ENCODE measurements at regions not wholly inside any gene's neighbourhood (a gene's known extent, or its start where the extent isn't known, plus 50 kb on each side); places are given as distances from the start of the nearest gene placed in this dataset.

DNA sequence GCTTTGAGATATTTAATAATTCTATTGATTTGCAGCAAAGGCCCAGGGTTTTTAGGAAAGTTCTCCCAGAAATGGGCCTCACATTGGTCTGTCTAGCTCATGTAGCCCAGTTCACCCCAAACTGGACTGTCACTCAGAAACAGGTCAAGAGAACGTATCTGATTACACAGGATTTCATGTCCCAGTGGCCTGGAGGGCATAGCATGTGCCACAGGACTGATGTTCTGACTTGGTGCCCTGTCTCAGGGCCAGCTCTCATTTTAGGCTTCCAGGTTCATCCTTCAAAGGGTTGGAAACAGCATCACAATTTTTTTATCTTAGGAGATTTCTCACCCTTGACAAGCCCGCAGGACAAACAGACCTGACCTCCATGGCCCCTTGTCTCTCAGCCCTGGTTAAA is 398.4 kb upstream of the AZI2 start:
- no peak for DNase-seq (ENCODE audit: low spot score in 2 of 2)
- H3K4me3 ChIP-seq (ENCODE audit: low read depth, poor library complexity, severe bottlenecking) = no peak overlapping the region
- intact Hi-C loops (cut with DNase I; ENCODE audit: low total_unique reads) = no loop called here
- TF ChIP-seq POLR2A (IDR thresholded peaks at IDR 0.05) = no peak
- TF ChIP-seq, protein P1, sequence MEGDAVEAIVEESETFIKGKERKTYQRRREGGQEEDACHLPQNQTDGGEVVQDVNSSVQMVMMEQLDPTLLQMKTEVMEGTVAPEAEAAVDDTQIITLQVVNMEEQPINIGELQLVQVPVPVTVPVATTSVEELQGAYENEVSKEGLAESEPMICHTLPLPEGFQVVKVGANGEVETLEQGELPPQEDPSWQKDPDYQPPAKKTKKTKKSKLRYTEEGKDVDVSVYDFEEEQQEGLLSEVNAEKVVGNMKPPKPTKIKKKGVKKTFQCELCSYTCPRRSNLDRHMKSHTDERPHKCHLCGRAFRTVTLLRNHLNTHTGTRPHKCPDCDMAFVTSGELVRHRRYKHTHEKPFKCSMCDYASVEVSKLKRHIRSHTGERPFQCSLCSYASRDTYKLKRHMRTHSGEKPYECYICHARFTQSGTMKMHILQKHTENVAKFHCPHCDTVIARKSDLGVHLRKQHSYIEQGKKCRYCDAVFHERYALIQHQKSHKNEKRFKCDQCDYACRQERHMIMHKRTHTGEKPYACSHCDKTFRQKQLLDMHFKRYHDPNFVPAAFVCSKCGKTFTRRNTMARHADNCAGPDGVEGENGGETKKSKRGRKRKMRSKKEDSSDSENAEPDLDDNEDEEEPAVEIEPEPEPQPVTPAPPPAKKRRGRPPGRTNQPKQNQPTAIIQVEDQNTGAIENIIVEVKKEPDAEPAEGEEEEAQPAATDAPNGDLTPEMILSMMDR (IDR thresholded peaks at IDR 0.05) = no peak
- 82 to 94% methylated on average over 2 of the region's 2 CpGs for WGBS, 2 donors

DNA sequence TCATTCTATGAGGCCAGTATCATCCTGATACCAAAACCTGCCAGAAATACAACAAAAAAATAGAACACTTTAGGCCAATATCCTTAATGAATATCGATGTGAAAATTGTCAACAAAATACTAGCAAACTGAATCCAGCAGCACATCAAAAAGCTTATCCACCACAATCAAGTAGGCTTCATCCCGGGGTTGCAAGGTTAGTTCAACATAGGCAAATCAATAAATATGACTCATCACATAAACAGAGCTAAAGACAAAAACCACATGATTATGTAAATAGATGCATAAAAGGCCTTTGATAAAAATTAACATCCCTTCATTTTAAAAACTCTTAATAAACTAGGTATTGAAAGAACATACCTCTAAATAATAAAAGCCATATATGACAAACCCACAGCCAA is 403.2 kb upstream of the AZI2 start:
- no peak overlapping the region for H3K4me3 ChIP-seq (ENCODE audit: low read depth, poor library complexity, severe bottlenecking)
- DNase-seq (ENCODE audit: low spot score in 2 of 2) = no peak
- WGBS, 2 donors = 86 to 88% methylated on average over 2 of the region's 2 CpGs
- intact Hi-C loops (cut with DNase I; ENCODE audit: low total_unique reads) = no loop called here
- TF ChIP-seq, protein P1 (IDR thresholded peaks at IDR 0.05) = no peak
- no peak for TF ChIP-seq POLR2A (IDR thresholded peaks at IDR 0.05)

DNA sequence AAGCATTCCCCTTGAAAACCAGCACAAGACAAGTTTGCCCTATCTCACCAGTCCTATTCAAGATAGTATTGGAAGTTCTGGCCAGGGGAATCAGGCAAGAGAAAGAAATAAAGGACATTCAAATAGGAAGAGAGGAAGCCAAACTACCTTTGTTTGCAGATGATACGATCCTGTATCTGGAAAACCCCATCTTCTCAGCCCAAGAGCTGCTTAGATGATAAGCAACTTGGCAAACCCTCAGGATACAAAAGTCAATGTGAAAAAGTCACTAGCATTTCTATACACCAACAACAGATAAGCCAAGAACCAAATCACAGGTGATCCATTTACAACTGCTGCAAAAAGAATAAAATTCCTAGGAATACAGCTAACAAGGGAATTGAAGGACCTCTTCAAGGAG is 403.7 kb upstream of the AZI2 start:
- WGBS, 2 donors = 56 to 67% methylated on average over 1 of the region's 1 CpG
- DNase-seq (ENCODE audit: low spot score in 2 of 2) = no peak
- intact Hi-C loops (cut with DNase I; ENCODE audit: low total_unique reads) = no loop called here
- no peak overlapping the region for H3K4me3 ChIP-seq (ENCODE audit: low read depth, poor library complexity, severe bottlenecking)
- no peak for TF ChIP-seq POLR2A (IDR thresholded peaks at IDR 0.05)
- TF ChIP-seq, protein P1 (IDR thresholded peaks at IDR 0.05) = no peak

DNA sequence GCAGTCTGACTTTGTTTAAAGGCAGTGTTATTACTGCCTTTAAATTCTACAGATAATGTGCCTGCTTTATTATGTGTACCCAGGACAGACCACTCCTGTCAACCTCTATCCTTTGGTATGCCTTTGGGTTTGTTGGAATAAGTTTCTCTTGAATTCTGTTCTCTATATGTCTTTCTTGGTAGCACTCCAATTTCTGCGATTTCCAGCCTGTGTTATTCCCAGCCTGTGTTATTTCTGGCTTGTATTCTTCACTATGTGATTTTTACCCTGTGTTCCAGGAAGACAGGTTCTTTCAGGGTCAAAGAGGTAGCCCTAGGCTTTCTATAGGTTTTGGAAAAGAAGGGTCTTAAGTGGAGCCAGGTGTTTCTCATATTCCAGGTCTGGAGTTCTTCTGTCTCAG is 407.4 kb upstream of the AZI2 start:
- WGBS, 2 donors = 50 to 63% methylated on average over 1 of the region's 1 CpG
- no peak overlapping the region for H3K4me3 ChIP-seq (ENCODE audit: low read depth, poor library complexity, severe bottlenecking)
- intact Hi-C loops (cut with DNase I; ENCODE audit: low total_unique reads) = no loop called here
- no peak for DNase-seq (ENCODE audit: low spot score in 2 of 2)
- TF ChIP-seq, protein P1 (IDR thresholded peaks at IDR 0.05) = no peak
- TF ChIP-seq POLR2A (IDR thresholded peaks at IDR 0.05) = no peak

DNA sequence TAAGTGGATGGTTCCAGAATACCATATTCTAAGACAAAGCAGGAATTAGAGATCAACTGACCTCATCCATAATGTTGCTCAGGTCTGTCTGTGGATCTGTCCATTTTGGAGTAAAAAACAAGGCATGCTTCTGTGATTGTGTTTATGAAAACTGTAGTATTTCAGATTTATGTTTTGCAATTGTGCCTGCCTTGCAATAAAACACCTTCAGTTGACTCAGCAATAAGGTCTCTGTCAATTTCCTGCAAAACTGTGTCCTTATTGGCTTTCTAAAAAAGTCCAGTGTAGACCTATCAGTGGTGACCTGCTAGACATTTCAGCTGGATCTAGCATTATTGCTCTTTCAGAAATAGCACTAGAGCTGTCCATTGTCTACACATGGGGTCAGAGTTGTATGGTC is 409.5 kb upstream of the AZI2 start:
- TF ChIP-seq POLR2A (IDR thresholded peaks at IDR 0.05) = no peak
- TF ChIP-seq, protein P1 (IDR thresholded peaks at IDR 0.05) = no peak
- no peak overlapping the region for H3K4me3 ChIP-seq (ENCODE audit: low read depth, poor library complexity, severe bottlenecking)
- intact Hi-C loops (cut with DNase I; ENCODE audit: low total_unique reads) = no loop called here
- no peak for DNase-seq (ENCODE audit: low spot score in 2 of 2)

DNA sequence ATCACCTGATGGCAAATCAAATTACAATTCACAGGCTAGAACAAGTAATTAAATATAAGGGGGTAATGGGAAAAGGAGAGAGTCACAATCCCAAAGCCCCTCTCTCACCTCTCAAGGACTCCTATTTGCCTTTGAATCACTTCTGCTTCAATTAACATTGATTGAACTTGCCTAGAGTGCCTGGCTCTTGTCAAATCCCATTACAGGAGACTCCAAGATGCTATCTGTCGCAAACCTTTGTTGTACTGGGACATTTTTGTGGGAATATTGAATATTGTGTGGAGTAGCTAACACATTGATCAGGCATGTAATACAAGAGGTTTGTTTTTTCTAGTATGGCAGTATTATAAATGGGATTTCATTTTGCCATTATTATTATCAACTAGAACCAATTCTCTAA is 412.8 kb upstream of the AZI2 start:
- TF ChIP-seq POLR2A (IDR thresholded peaks at IDR 0.05) = no peak
- TF ChIP-seq, protein P1 (IDR thresholded peaks at IDR 0.05) = no peak
- no peak for DNase-seq (ENCODE audit: low spot score in 2 of 2)
- intact Hi-C loops (cut with DNase I; ENCODE audit: low total_unique reads) = no loop called here
- H3K4me3 ChIP-seq (ENCODE audit: low read depth, poor library complexity, severe bottlenecking) = no peak overlapping the region
- 38 to 56% methylated on average over 1 of the region's 1 CpG for WGBS, 2 donors

Data from lower leg skin (tissue), 4 donors.